IMR-90 (cell line): ENCODE measurements at regions not wholly inside any gene's neighbourhood (a gene's known extent, or its start where the extent isn't known, plus 50 kb on each side); places are given as distances from the start of the nearest gene placed in this dataset.

Source experiments
- ATAC-seq: fragments of 200-7000 bp; cut with Tn5 transposase; 2 replicates; pipeline ENCODE4 v1.9.1; 2020; ENCODE audit warnings: low read depth, mild to moderate bottlenecking, moderate library complexity
- BruUV-seq: library from RNA; stranded (reverse); fragments of 400-500 nt; replicated peaks from 2 replicates; lab custom pipeline; 2021; lab: Mats Ljungman, UMichigan
- CTCF ChIA-PET: fragments of 300-600 bp; formaldehyde crosslinking; extraction: SDS; loops from one replicate; lab custom pipeline; 2021; ENCODE audit warnings: antibody characterized with exemption; lab: Yijun Ruan, JAX
- POLR2A ChIA-PET: fragments of 300-600 bp; sonication (Branson Sonifier 250); formaldehyde crosslinking; loops from one replicate; lab custom pipeline; 2022; ENCODE audit warnings: antibody characterized with exemption; ENCODE audit not compliant: unreplicated experiment; lab: Charles Lee
- DNase-seq: peaks from one replicate; pipeline ENCODE4 v3.0.0; 2013
- H2AFZ ChIP-seq: replicated peaks from 2 replicates; pipeline ENCODE3; 2013; ENCODE audit warnings: low read length, mild to moderate bottlenecking; ENCODE audit not compliant: poor library complexity
- H2AK5ac ChIP-seq: 2 replicates; pipeline ENCODE4 v1.6.1; 2013; ENCODE audit warnings: low read depth, low read length, inconsistent platforms
- H2AK9ac ChIP-seq: replicated peaks from 2 replicates; pipeline ENCODE3; 2013; ENCODE audit warnings: mild to moderate bottlenecking, low read depth, low read length, moderate library complexity; ENCODE audit not compliant: poor library complexity
- H2BK120ac ChIP-seq: 2 replicates; pipeline ENCODE4 v1.6.1; 2013; ENCODE audit warnings: low read depth, low read length, inconsistent platforms
- H2BK15ac ChIP-seq: 3 replicates; pipeline ENCODE4 v1.6.1; 2013; ENCODE audit warnings: low read depth, low read length, inconsistent platforms
- H2BK20ac ChIP-seq: 2 replicates; pipeline ENCODE4 v1.6.1; 2013; ENCODE audit warnings: low read depth, mild to moderate bottlenecking, inconsistent platforms, low read length, moderate library complexity
- H2BK5ac ChIP-seq: 2 replicates; pipeline ENCODE4 v1.6.1; 2013; ENCODE audit warnings: mild to moderate bottlenecking, low read depth, low read length, inconsistent platforms; ENCODE audit not compliant: poor library complexity, severe bottlenecking
- H3K14ac ChIP-seq: replicated peaks from 2 replicates; pipeline ENCODE4 v1.6.1; 2013; ENCODE audit warnings: low read depth, low read length, inconsistent platforms
- H3K18ac ChIP-seq: 2 replicates; pipeline ENCODE4 v1.6.1; 2013; ENCODE audit warnings: low read depth, low read length, control low read depth
- H3K23ac ChIP-seq: 2 replicates; pipeline ENCODE4 v1.6.1; 2013; ENCODE audit warnings: low read depth, low read length, inconsistent platforms
- H3K27ac ChIP-seq: 2 replicates; pipeline ENCODE4 v1.5.1; 2013; ENCODE audit warnings: mild to moderate bottlenecking, control low read depth, low read length; ENCODE audit not compliant: insufficient read depth
- H3K27me3 ChIP-seq: 2 replicates; pipeline ENCODE4 v1.6.1; 2013; ENCODE audit warnings: low read length; ENCODE audit not compliant: control insufficient read depth, insufficient read depth
- H3K36me3 ChIP-seq: 2 replicates; pipeline ENCODE4 v1.6.1; 2013; ENCODE audit warnings: low read length, mixed read lengths; ENCODE audit not compliant: control insufficient read depth, insufficient read depth
- H3K4ac ChIP-seq: 2 replicates; pipeline ENCODE4 v1.6.1; 2013; ENCODE audit warnings: low read depth, low read length, inconsistent platforms
- H3K4me1 ChIP-seq: 2 replicates; pipeline ENCODE4 v1.6.1; 2013; ENCODE audit warnings: low read length, mixed read lengths; ENCODE audit not compliant: control insufficient read depth, insufficient read depth
- H3K4me2 ChIP-seq: 2 replicates; pipeline ENCODE4 v1.6.1; 2013; ENCODE audit warnings: low read depth, mild to moderate bottlenecking, control low read depth, low read length, moderate library complexity
- H3K4me3 ChIP-seq: 2 replicates; pipeline ENCODE4 v1.5.1; 2013; ENCODE audit warnings: low read depth, mild to moderate bottlenecking, control low read depth, low read length, moderate library complexity; ENCODE audit not compliant: insufficient read depth
- H3K56ac ChIP-seq: 2 replicates; pipeline ENCODE4 v1.6.1; 2013; ENCODE audit warnings: low read length, inconsistent platforms; ENCODE audit not compliant: insufficient read depth; ENCODE audit errors: extremely low read depth
- H3K79me1 ChIP-seq, 2 experiments: 2 replicates each; pipeline ENCODE4 v1.6.1; 2013; ENCODE audit warnings: low read length in 2 of 2, inconsistent platforms in 1 of 2, low read depth in 1 of 2
- H3K9ac ChIP-seq: 2 replicates; pipeline ENCODE4 v1.6.1; 2013; ENCODE audit warnings: low read depth, low read length, control low read depth
- H3K9me1 ChIP-seq: 2 replicates; pipeline ENCODE4 v1.6.1; 2013; ENCODE audit warnings: low read length, inconsistent platforms; ENCODE audit not compliant: insufficient read depth
- H3K9me3 ChIP-seq: 2 replicates; pipeline ENCODE4 v1.6.1; 2013; ENCODE audit warnings: low read length; ENCODE audit not compliant: control insufficient read depth, insufficient read depth
- H4K20me1 ChIP-seq: 2 replicates; pipeline ENCODE4 v1.6.1; 2013; ENCODE audit warnings: low read length, inconsistent platforms; ENCODE audit not compliant: insufficient read depth
- H4K5ac ChIP-seq: 2 replicates; pipeline ENCODE4 v1.6.1; 2013; ENCODE audit warnings: mild to moderate bottlenecking, low read depth, low read length, control low read depth
- H4K8ac ChIP-seq, 2 experiments: 2 replicates each; pipeline ENCODE4 v1.6.1; 2013; ENCODE audit warnings: low read depth in 2 of 2, low read length in 2 of 2, control low read depth in 1 of 2, inconsistent platforms in 1 of 2
- H4K91ac ChIP-seq: 2 replicates; pipeline ENCODE4 v1.6.1; 2013; ENCODE audit warnings: low read depth, low read length, inconsistent platforms; ENCODE audit not compliant: insufficient read depth
- CHD1 ChIP-seq: IDR thresholded peaks from 2 replicates; pipeline ENCODE4 v1.6.1; 2012; ENCODE audit warnings: low read depth, low read length, improper control_type of control experiment
- MAZ ChIP-seq: IDR thresholded peaks from 2 replicates; pipeline ENCODE4 v1.6.1; 2012; ENCODE audit warnings: low read depth, mild to moderate bottlenecking, low read length, improper control_type of control experiment, moderate library complexity, borderline replicate concordance
- WGBS, 2 experiments: methylation state at CpG; one replicate each; pipeline versions ENCODE4 v1.1.5 to v1.1.7; 2013; ENCODE audit warnings: missing lambda C conversion rate in 2 of 2; ENCODE audit not compliant: insufficient read length in 1 of 2; ENCODE audit errors: extremely low coverage in 2 of 2; 5-methylcytosine and 5-hydroxymethylcytosine counted together
- dilution Hi-C: fragments of 300-500 bp; cut with HindIII; formaldehyde crosslinking; loops from one replicate; pipeline ENCODE4 v1.14.3; 2018; ENCODE audit warnings: low sequenced_read_pairs; ENCODE audit not compliant: unreplicated experiment
- in situ Hi-C: fragments of 300-500 bp; cut with MboI; formaldehyde crosslinking; loops from 3 replicates; pipeline ENCODE4 v1.14.3; 2019; ENCODE audit warnings: low sequenced_read_pairs, inconsistent platforms, mixed read lengths
- intact Hi-C: fragments of 100-400 bp; cut with micrococcal nuclease; formaldehyde crosslinking; loops from 2 replicates; pipeline ENCODE4 v1.10.0; 2022

GRCh38 chr11:110979696-110980095, 265.8 kb upstream of the POU2AF2 start:
- WGBS, 2 experiments = no CpG with 5 or more reads among the region's 1 CpG
- Histone ChIP-seq H4K5ac (no peak overlapping the region), H3K23ac (0 out of 2 replicates have a peak overlapping the region, but pooled peaks have one; percentile 40), H3K27me3 (no peaks in the 10 kb centered on the region), H2AK9ac (no peak overlapping the region), H4K8ac (no peak overlapping the region), H3K27ac (no peak overlapping the region), H4K91ac (no peak overlapping the region), H2AK5ac (0 out of 2 replicates have a peak overlapping the region, but pooled peaks have one; percentile 16), H3K4me1 (peaks cover 6% of the 10 kb centered on the region), H3K18ac (peak overlapping the region; percentile 55; the same call in 1 of the 2 replicates), H3K36me3 (no peaks in the 10 kb centered on the region), H3K9me3 (no peaks in the 10 kb centered on the region), H3K4me2 (no peak overlapping the region), H3K9me1 (no peaks in the 10 kb centered on the region; the same call in 1 of the 2 replicates), H3K14ac (peak overlapping the region; percentile 57; the same call in 1 of the 2 replicates), H2BK20ac (peak overlapping the region; percentile 37; the same call in 1 of the 2 replicates), H2BK15ac (peak overlapping the region; percentile 64; the same call in 2 of the 3 replicates), H3K4ac (peak overlapping the region; percentile 64), H2AFZ (no peak overlapping the region), H3K79me1 (no peaks in the 10 kb centered on the region), H3K4me3 (no peak overlapping the region), H4K20me1 (no peaks in the 10 kb centered on the region), H2BK5ac (no peak overlapping the region), H3K9ac (no peak overlapping the region), H3K56ac (no peak overlapping the region), H2BK120ac (peak overlapping the region; percentile 48; the same call in 1 of the 2 replicates)
- no TSS peak for BruUV-seq
- dilution Hi-C loops (no loop called here), intact Hi-C loops (no loop called here), in situ Hi-C loops (no loop called here)
- peak; percentile 45 for DNase-seq
- TF ChIP-seq MAZ (no peak), CHD1 (no peak)
- POLR2A ChIA-PET = no interaction called here
- CTCF ChIA-PET = interaction anchor here (0.8 kb wide), 2 partner anchors 9 to 63 kb away, joined by 3 to 4 read pairs; no protein-coding TSS in a partner anchor
- ATAC-seq = peak; percentile 14; the same call in 1 of the 2 replicates
